Brain microvascular endothelial cell (primary cell): ENCODE measurements at regions not wholly inside any gene's neighbourhood (a gene's known extent, or its start where the extent isn't known, plus 50 kb on each side); places are given as distances from the start of the nearest gene placed in this dataset.

Experiments used
- DNase-seq: peaks from one replicate; pipeline ENCODE4 v3.0.0-alpha.2; 2020
- H3K27ac ChIP-seq: fragments of 250-450 bp; sonication (Bioruptor Pico); 2 replicates; pipeline ENCODE4 v1.5.1; 2020; ENCODE audit warnings: mild to moderate bottlenecking, moderate library complexity
- H3K27me3 ChIP-seq: fragments of 250-450 bp; sonication (Bioruptor Pico); replicated peaks from 2 replicates; pipeline ENCODE4 v1.5.1; 2020; ENCODE audit warnings: mild to moderate bottlenecking
- H3K36me3 ChIP-seq: fragments of 250-450 bp; sonication (Bioruptor Pico); replicated peaks from 2 replicates; pipeline ENCODE4 v1.5.1; 2020; ENCODE audit warnings: mild to moderate bottlenecking
- H3K4me3 ChIP-seq: 2 replicates; pipeline ENCODE4 v1.5.1; 2011; ENCODE audit warnings: low read depth, mild to moderate bottlenecking, control low read depth, low read length, moderate library complexity
- in situ Hi-C: cut with HindIII; loops from 2 replicates; pipeline ENCODE4 v1.10.0; 2017; ENCODE audit warnings: low sequenced_read_pairs, low pct_ligation_motif_present
- TF ChIP-seq, protein P1 (sequence below): IDR thresholded peaks from 2 replicates; pipeline ENCODE4 v1.5.1; 2011; ENCODE audit warnings: low read depth, mild to moderate bottlenecking, moderate library complexity, low read length, control low read depth, inconsistent platforms; ENCODE audit errors: missing control alignments

GRCh38 chr1:47562799-47563198 lies 125.0 kb downstream of the FOXD2 start:
- Histone ChIP-seq H3K36me3 (no peaks in the 10 kb centered on the region), H3K27ac (no peak overlapping the region), H3K27me3 (peaks cover 4% of the 10 kb centered on the region), H3K4me3 (no peak overlapping the region)
- in situ Hi-C loops, result no loop called here
- TF ChIP-seq, protein P1, sequence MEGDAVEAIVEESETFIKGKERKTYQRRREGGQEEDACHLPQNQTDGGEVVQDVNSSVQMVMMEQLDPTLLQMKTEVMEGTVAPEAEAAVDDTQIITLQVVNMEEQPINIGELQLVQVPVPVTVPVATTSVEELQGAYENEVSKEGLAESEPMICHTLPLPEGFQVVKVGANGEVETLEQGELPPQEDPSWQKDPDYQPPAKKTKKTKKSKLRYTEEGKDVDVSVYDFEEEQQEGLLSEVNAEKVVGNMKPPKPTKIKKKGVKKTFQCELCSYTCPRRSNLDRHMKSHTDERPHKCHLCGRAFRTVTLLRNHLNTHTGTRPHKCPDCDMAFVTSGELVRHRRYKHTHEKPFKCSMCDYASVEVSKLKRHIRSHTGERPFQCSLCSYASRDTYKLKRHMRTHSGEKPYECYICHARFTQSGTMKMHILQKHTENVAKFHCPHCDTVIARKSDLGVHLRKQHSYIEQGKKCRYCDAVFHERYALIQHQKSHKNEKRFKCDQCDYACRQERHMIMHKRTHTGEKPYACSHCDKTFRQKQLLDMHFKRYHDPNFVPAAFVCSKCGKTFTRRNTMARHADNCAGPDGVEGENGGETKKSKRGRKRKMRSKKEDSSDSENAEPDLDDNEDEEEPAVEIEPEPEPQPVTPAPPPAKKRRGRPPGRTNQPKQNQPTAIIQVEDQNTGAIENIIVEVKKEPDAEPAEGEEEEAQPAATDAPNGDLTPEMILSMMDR, result no peak
- no peak for DNase-seq

DNA sequence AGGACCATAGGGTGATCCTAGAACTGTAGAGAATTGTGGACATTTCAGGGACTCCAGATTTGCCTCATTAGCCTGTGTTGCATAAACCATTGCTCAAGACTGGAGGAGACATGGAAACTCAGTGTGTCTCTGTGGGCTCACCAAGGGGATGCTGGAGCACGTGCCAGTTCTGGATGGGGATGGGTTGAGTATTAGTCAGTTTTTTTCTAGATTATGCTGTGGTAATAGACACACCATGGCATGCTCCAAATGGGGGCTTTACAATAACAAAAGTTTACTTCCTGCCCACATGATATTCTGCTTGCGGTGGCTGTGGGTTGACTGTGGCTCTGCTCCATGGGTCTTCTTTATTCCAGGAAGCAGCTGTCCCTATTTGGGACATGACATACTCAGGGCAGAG lies 125.4 kb downstream of the FOXD2 start:
- no peaks in the 10 kb centered on the region for H3K36me3 ChIP-seq
- H3K27me3 ChIP-seq, result peaks cover 4% of the 10 kb centered on the region
- H3K4me3 ChIP-seq, result no peak overlapping the region
- TF ChIP-seq, protein P1, result no peak
- H3K27ac ChIP-seq, result no peak overlapping the region
- no peak for DNase-seq
- in situ Hi-C loops, result no loop called here

GRCh38 chr1:47564570-47564969 lies 126.7 kb downstream of the FOXD2 start:
- Histone ChIP-seq H3K27me3 (peaks cover 2% of the 10 kb centered on the region), H3K36me3 (no peaks in the 10 kb centered on the region), H3K27ac (no peak overlapping the region), H3K4me3 (no peak overlapping the region)
- TF ChIP-seq, protein P1, result no peak
- in situ Hi-C loops, result no loop called here
- no peak for DNase-seq

- DNase-seq, result no peak
- TF ChIP-seq, protein P1, result no peak
- Histone ChIP-seq H3K27ac (no peak overlapping the region), H3K4me3 (no peak overlapping the region), H3K27me3 (no peaks in the 10 kb centered on the region), H3K36me3 (no peaks in the 10 kb centered on the region)
- in situ Hi-C loops, result no loop called here
Observed at GRCh38 chr1:47565092-47565491, 127.2 kb downstream of the FOXD2 start.

DNA sequence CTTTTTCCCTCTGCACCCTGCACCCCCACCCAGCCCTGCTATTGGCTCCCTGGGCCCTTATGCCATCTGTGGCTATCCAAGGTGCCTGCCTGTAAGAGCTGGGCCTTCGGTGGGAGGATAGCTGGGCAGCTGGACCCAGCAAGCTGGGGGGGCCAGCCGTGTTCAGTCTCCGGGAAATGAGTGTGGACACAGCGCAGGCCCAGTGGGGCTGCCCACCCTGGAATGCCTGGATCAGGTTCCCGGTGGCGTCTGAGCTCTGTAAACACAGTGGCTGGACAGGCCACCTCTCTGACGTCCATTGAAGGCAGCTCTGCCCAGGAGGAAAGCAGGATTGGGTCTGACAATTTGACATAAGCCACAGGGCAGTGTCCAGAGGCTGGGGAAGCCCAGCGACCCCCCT lies 127.8 kb downstream of the FOXD2 start:
- TF ChIP-seq, protein P1, result no peak

DNA sequence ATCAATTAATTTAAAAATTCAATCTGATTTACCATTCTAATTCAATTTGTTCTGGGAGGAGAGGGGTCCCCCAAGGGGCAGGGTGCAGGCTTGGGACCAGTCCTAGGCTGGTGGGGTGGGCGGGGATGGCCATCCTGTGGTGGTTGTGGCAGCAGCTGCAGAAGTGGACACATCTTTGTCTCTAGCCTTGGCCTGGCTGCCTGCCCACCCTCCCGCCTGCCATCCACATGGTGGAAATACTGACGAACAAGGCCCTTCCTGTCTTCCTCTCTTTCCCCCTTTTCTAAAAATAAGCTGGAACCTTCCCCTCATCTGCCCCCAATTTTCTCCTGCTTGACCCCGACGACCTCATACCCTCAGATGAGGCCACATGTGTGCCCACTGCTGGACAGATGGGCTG lies 130.9 kb downstream of the FOXD2 start:
- no peak for DNase-seq
- Histone ChIP-seq H3K4me3 (no peak overlapping the region), H3K27me3 (no peaks in the 10 kb centered on the region), H3K36me3 (no peaks in the 10 kb centered on the region), H3K27ac (no peak overlapping the region)
- in situ Hi-C loops, result no loop called here
- TF ChIP-seq, protein P1, result no peak

More for the DNA sequence above, 127.8 kb downstream of the FOXD2 start:
- Histone ChIP-seq H3K36me3 (no peaks in the 10 kb centered on the region), H3K27ac (no peak overlapping the region), H3K4me3 (no peak overlapping the region), H3K27me3 (no peaks in the 10 kb centered on the region)
- in situ Hi-C loops, result no loop called here
- DNase-seq, result no peak
